ENCODE measurements at regions not wholly inside any gene's neighbourhood (a gene's known extent, or its start where the extent isn't known, plus 50 kb on each side); places are given as distances from the start of the nearest gene placed in this dataset.

DNA sequence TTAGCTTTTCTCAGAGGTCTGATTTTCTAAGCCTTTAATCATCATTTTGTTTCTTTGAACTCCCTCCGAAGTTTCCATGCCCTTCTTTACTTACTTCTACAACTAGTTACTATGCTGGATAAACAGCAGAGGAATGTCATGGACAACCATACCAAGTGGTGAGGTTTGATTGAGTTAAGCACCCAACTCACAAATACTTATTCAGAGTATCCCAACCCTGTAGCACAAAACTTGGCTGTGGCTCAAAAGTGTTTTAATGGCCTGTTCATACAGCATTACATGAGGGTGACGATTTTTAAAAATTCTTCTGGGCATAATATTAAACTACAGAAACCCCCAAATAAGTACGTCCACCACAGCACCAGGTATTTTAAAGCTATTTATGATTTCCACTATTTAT lies 946.8 kb upstream of the SOX9 start:
- Mint-ChIP-seq H3K9me3 (peaks cover 5% of the 10 kb centered on the region), H3K27me3 (no peaks in the 10 kb centered on the region)

DNA sequence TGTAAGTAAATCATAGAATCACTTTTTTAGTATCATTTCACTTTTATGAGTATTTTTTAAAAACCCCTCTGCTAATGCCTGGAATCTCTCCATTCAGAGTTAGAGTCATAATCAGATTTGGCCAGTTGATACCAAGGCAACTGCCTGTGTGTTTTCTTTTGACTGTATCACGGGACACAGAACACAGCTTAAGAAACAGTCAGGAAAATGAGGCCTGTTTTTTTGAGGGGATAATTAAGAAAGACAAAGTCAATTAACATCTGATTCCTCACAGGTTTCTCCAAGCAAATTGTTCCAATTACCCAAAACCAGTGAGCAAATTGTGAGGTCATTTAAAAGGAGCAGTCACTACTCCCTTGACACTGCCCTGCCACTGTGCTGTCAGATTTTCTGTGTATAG lies 944.5 kb upstream of the SOX9 start:
- Mint-ChIP-seq H3K27me3 (no peaks in the 10 kb centered on the region), H3K9me3 (peaks cover 5% of the 10 kb centered on the region), H3K36me3 (ENCODE audit: insufficient read depth) (no peaks in the 10 kb centered on the region), H3K4me1 (no peaks in the 10 kb centered on the region), H3K27ac (ENCODE audit: low read depth) (no peak overlapping the region), H3K4me3 (no peak overlapping the region)
- ATAC-seq (replicated peaks; ENCODE audit: extremely low read depth, poor library complexity, severe bottlenecking) (no peak), DNase-seq (ENCODE audit: low spot score in 2 of 2) (no peak)

More for the DNA sequence above, 946.8 kb upstream of the SOX9 start:
- H3K4me1 Mint-ChIP-seq, result no peaks in the 10 kb centered on the region
- DNase-seq (ENCODE audit: low spot score in 2 of 2) (no peak), ATAC-seq (replicated peaks; ENCODE audit: extremely low read depth, poor library complexity, severe bottlenecking) (no peak)
- H3K27ac Mint-ChIP-seq (ENCODE audit: low read depth), result no peak overlapping the region
- no peak overlapping the region for H3K4me3 Mint-ChIP-seq
- no peaks in the 10 kb centered on the region for H3K36me3 Mint-ChIP-seq (ENCODE audit: insufficient read depth)

DNA sequence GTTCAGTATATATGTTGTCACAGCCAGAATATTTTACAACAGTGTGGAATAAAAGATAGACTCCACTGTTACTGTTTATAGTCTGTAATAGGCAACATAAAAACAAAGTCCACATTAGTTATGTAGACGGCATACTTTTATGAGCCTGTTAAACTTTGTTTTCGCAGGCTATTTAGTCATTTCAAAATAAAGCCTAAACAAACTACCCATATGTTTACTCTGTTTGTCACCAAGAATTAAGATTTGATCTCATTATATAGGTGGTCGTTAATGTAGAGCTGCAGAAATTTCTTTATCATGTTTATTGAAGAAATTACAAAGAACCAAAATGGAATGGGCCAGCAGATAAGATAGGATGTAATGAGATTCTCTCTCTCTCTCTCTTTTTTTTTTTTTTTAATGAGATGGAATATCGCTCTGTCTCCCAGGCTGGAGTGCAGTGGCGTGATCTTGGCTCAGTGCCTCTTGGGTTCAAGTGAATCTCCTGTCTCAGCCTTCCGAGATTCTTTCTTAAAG lies 943.8 kb upstream of the SOX9 start:
- Mint-ChIP-seq H3K27ac (ENCODE audit: low read depth) (no peak overlapping the region), H3K36me3 (ENCODE audit: insufficient read depth) (no peaks in the 10 kb centered on the region), H3K4me1 (no peaks in the 10 kb centered on the region), H3K9me3 (no peaks in the 10 kb centered on the region), H3K4me3 (no peak overlapping the region), H3K27me3 (no peaks in the 10 kb centered on the region)
- no peak for ATAC-seq (replicated peaks; ENCODE audit: extremely low read depth, poor library complexity, severe bottlenecking)
- no peak for DNase-seq (ENCODE audit: low spot score in 2 of 2)

DNA sequence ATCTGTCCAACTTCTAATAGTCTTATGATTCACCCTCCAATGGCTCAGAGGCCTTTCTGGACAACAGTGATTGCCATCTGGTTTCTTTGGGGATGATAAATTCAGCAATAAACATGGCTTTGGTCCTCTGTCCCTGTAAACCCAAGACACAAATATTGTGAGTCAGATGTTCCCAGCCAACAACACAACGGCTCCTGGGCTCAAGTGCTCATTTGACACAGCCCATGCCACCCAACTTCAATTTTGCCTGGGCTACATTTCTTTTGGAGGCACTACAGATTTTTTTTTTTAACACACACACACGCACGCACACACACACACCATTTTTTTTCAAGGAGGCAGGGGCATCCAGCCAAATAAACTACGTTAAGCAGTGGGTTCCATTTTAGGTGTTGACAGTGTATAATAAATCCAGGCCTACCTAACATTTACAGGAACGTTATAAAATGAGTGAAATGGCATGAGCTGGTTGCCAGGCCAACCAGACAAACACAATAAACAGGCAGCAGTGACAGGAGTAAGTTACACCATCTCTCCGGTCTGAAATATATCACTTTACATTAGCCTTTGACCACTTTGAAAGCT lies 939.9 kb upstream of the SOX9 start:
- DNase-seq (ENCODE audit: low spot score in 2 of 2) (no peak), ATAC-seq (replicated peaks; ENCODE audit: extremely low read depth, poor library complexity, severe bottlenecking) (no peak)
- Mint-ChIP-seq H3K9me3 (peaks cover under 1% of the 10 kb centered on the region), H3K36me3 (ENCODE audit: insufficient read depth) (no peaks in the 10 kb centered on the region), H3K4me1 (no peaks in the 10 kb centered on the region), H3K4me3 (no peak overlapping the region), H3K27me3 (no peaks in the 10 kb centered on the region), H3K27ac (ENCODE audit: low read depth) (no peak overlapping the region)

DNA sequence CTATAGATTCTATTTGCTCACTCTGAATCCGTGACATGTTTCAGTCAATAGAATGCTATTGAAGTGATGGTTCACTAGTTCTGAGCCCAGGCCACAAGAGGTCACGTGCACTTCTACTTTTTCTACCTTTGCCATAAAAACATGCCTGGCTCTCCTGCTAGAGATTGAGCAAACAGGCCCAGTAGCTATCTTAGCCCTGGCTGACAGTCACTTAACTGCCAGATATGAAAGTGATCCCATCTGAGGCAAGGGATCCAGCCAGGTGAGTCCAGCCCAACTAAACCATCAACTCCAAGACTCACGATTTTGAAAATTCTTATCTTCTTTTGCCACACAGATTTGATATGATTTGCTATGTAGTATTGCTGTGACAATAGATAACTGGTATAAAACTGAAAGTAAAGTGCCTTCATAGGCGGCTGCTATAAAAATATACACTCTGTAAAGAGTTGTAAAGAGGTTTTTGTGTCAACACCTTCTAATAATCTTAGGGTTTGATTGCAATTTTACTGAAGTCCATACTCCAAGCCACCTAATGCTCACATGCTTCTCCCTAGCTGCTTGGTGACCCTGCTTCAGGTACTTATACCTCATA lies 937.7 kb upstream of the SOX9 start:
- H3K36me3 Mint-ChIP-seq (ENCODE audit: insufficient read depth), result no peaks in the 10 kb centered on the region
- peaks cover 12% of the 10 kb centered on the region for H3K9me3 Mint-ChIP-seq
- H3K27me3 Mint-ChIP-seq, result no peaks in the 10 kb centered on the region
- no peaks in the 10 kb centered on the region for H3K4me1 Mint-ChIP-seq
- no peak overlapping the region for H3K27ac Mint-ChIP-seq (ENCODE audit: low read depth)
- ATAC-seq (replicated peaks; ENCODE audit: extremely low read depth, poor library complexity, severe bottlenecking), result no peak
- no peak for DNase-seq (ENCODE audit: low spot score in 2 of 2)
- H3K4me3 Mint-ChIP-seq, result no peak overlapping the region

DNA sequence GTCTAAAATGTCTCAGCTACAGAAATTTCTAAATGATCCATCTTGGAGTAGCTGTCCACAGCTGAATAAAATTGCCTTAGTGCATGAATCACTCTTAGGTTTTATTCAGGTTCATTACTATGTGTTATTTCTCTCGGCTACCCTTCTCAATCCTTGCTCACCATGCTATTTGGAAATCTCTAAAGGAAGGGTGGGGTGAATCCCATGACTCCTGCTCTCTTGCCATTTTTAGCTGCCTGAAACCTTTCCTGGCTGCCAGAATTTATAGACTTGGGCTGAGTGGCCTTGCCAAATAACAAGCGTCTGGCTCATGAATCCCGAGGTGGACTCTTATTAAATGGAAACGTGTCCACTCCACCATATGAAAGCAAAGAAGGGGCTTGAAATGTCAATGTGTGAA lies 936.1 kb upstream of the SOX9 start:
- Mint-ChIP-seq H3K4me1 (no peaks in the 10 kb centered on the region), H3K27ac (ENCODE audit: low read depth) (no peak overlapping the region), H3K27me3 (no peaks in the 10 kb centered on the region), H3K36me3 (ENCODE audit: insufficient read depth) (no peaks in the 10 kb centered on the region), H3K9me3 (peaks cover 17% of the 10 kb centered on the region), H3K4me3 (no peak overlapping the region)
- ATAC-seq (replicated peaks; ENCODE audit: extremely low read depth, poor library complexity, severe bottlenecking) (no peak), DNase-seq (ENCODE audit: low spot score in 2 of 2) (no peak)

DNA sequence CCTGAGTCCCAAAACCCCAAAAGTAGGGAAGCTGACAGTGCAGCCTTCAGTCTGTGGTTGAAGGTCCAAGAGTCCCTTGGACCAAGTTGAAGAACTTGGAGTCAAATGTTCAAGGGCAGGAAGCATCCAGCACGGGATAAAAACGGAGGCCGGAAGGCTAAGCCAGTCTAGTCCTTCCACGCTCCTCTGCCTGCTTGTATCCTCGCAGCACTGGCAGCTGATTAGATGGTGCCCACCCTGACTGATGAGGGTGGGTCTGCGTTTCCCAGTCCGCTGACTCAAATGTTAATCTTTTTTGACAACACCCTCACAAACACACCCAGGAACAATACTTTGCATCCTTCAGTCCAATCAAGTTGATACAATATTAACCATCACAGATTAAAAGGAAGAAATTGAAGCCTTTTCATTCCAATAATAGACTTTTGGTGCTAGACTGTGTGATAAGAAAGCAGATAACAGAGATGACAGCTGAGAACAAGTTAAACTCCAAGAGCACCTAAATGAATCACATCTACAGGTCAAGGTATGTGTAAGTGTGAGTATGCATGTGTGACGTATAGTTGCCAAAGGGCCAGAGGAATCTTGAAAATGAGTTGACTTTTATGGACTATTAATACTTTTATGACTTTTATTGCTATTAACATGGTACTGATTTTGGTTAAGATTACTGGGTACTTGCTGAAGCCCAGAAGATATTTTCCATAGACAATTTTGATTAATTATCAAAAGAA lies 933.5 kb upstream of the SOX9 start:
- Mint-ChIP-seq H3K4me3 (no peak overlapping the region), H3K36me3 (ENCODE audit: insufficient read depth) (no peaks in the 10 kb centered on the region), H3K27ac (ENCODE audit: low read depth) (no peak overlapping the region), H3K4me1 (no peaks in the 10 kb centered on the region), H3K27me3 (no peaks in the 10 kb centered on the region), H3K9me3 (peaks cover 26% of the 10 kb centered on the region)
- no peak for ATAC-seq (replicated peaks; ENCODE audit: extremely low read depth, poor library complexity, severe bottlenecking)
- no peak for DNase-seq (ENCODE audit: low spot score in 2 of 2)

DNA sequence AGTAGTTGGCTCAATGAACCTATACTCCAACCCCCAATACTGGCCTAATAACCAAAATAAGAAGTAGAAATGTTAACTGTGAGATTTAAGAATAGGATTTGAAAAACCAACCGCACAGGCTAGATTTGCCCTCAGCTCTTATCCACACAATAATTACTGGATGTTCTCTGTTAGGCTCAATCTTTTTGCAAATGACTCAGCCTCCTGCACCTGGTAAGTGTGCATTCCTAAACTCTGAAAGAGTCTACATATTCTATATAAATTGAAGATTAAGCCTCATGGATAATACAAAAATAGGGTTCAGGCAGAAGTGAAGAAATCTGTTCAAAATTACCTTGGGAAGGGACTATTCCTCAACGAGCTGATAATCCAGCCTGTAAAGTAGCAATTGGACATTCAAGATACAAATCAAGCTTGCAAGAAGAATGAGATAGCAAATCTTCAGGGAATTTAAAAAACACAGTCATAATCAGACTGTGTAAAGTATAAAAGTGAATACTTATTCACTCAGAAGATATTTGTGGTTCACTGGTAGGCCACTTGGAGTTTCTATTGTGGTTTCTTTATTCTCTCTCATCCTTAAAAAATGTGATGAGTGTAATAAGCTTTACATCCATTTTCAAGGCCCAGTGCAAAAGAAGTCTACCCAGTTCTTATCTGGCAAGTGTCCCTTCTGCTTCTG lies 931.9 kb upstream of the SOX9 start:
- no peak for DNase-seq (ENCODE audit: low spot score in 2 of 2)

DNA sequence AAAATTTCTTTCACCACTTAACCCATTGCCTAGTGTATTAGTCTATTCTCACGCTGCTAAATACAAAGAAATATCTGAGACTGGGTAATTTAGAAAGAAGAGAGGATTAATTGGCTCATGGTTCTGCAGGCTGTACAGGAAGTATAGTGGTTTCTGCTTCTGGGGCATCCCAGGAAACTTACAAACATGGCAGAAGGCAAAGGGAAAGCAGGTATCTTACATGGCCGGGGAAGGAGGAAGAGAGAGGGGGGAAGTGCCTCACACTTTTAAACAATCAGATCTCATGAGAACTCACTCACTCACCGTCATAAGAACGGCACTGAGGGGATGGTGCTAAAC lies 931.4 kb upstream of the SOX9 start:
- Mint-ChIP-seq H3K4me1 (no peaks in the 10 kb centered on the region), H3K4me3 (no peak overlapping the region), H3K27me3 (no peaks in the 10 kb centered on the region), H3K36me3 (ENCODE audit: insufficient read depth) (no peaks in the 10 kb centered on the region), H3K27ac (ENCODE audit: low read depth) (no peak overlapping the region), H3K9me3 (peaks cover 33% of the 10 kb centered on the region)
- ATAC-seq (replicated peaks; ENCODE audit: extremely low read depth, poor library complexity, severe bottlenecking) (no peak), DNase-seq (ENCODE audit: low spot score in 2 of 2) (no peak)

More for the DNA sequence above, 931.9 kb upstream of the SOX9 start:
- Mint-ChIP-seq H3K4me1 (no peaks in the 10 kb centered on the region), H3K4me3 (no peak overlapping the region), H3K27ac (ENCODE audit: low read depth) (no peak overlapping the region), H3K36me3 (ENCODE audit: insufficient read depth) (no peaks in the 10 kb centered on the region), H3K9me3 (peaks cover 28% of the 10 kb centered on the region), H3K27me3 (no peaks in the 10 kb centered on the region)
- ATAC-seq (replicated peaks; ENCODE audit: extremely low read depth, poor library complexity, severe bottlenecking), result no peak

DNA sequence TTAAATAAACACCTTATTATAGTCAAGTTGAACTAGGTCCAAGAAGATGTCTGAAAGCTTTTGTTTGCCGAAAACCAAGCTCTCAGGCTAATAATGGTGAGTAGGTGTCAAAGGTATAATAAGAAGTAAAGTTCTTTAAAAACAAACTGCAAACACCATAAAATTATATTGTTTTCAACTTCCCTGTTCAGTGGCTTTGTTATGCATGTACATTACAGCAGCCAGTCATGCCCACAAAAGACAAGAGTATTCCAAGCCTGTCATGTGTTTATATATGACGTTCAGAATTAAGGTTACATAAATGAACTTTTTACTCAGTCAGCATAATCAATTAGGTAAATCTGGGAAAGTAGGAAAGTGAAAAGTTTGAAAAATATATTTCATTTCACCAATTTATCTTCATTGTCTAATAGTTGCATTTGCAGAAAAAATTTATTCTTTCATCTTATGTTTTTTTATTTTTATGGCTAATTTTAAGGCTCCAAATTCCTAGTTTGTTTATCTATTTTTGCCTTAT lies 928.7 kb upstream of the SOX9 start:
- Mint-ChIP-seq H3K9me3 (peaks cover 29% of the 10 kb centered on the region), H3K4me3 (no peak overlapping the region), H3K27me3 (no peaks in the 10 kb centered on the region), H3K4me1 (no peaks in the 10 kb centered on the region), H3K36me3 (ENCODE audit: insufficient read depth) (no peaks in the 10 kb centered on the region), H3K27ac (ENCODE audit: low read depth) (no peak overlapping the region)
- no peak for ATAC-seq (replicated peaks; ENCODE audit: extremely low read depth, poor library complexity, severe bottlenecking)
- no peak for DNase-seq (ENCODE audit: low spot score in 2 of 2)

DNA sequence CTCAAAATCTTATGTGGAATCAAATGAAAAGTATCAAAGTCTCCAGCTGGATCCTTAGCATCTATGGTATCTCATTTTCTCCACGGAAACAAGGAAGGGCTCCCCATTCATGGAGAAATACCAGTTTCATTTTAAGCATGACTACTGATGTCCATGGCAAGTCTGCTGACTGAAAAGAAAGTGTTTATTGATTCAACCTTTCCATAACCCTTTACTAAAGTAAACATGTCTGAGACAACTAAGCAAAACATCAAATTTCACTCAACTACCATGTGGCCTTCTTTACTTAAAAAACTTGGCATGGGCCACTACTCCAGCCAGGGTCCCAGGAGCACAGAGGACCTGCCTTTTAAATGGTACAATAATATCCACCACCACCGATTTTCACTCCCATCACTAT lies 928.0 kb upstream of the SOX9 start:
- no peaks in the 10 kb centered on the region for H3K36me3 Mint-ChIP-seq (ENCODE audit: insufficient read depth)
- H3K27me3 Mint-ChIP-seq, result no peaks in the 10 kb centered on the region
- ATAC-seq (replicated peaks; ENCODE audit: extremely low read depth, poor library complexity, severe bottlenecking) (no peak), DNase-seq (ENCODE audit: low spot score in 2 of 2) (no peak)
- peaks cover 29% of the 10 kb centered on the region for H3K9me3 Mint-ChIP-seq
- H3K27ac Mint-ChIP-seq (ENCODE audit: low read depth), result no peak overlapping the region
- no peak overlapping the region for H3K4me3 Mint-ChIP-seq
- H3K4me1 Mint-ChIP-seq, result no peaks in the 10 kb centered on the region

DNA sequence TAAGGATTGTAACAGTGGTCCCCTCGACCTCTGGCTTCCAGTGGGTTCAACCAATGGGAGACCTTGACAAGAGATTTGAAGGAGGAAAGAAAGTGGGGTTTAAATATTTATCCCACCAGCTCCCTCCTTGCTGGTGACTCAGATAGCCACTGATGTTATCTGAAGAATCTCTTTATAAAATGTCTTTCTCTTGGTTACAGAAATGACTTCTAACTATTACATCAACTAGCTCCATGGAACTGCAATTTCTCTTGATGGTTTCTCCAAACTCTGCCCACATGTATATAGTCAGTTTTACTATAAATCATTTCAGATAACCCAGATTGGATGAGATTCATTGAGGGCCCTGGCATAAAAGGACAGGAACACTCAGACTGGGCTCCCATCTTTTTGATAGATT lies 920.2 kb upstream of the SOX9 start:
- DNase-seq (ENCODE audit: low spot score in 2 of 2), result no peak
- Mint-ChIP-seq H3K4me3 (no peak overlapping the region), H3K9me3 (peaks cover 13% of the 10 kb centered on the region), H3K36me3 (ENCODE audit: insufficient read depth) (no peaks in the 10 kb centered on the region), H3K4me1 (no peaks in the 10 kb centered on the region), H3K27ac (ENCODE audit: low read depth) (no peak overlapping the region), H3K27me3 (no peaks in the 10 kb centered on the region)
- ATAC-seq (replicated peaks; ENCODE audit: extremely low read depth, poor library complexity, severe bottlenecking), result no peak
